Dermis microvascular lymphatic vessel endothelial cell (primary cell): ENCODE measurements at regions not wholly inside any gene's neighbourhood (a gene's known extent, or its start where the extent isn't known, plus 50 kb on each side); places are given as distances from the start of the nearest gene placed in this dataset.

Experiments
- DNase-seq, 2 donors: peaks; one replicate each; pipeline versions ENCODE4 v3.0.0 to v3.0.0-alpha.2; 2010; ENCODE audit warnings: low read depth in 2 of 2

- no peak for DNase-seq
Measured at GRCh38 chr20:60505423-60505822, 547.2 kb downstream of the CDH26 start.

GRCh38 chr20:60506061-60506460 lies 547.8 kb downstream of the CDH26 start:
- no peak for DNase-seq

- DNase-seq = no peak
Measured at GRCh38 chr20:60507087-60507694, 549.0 kb downstream of the CDH26 start.

- no peak for DNase-seq
Measured at GRCh38 chr20:60509407-60509806, 551.2 kb downstream of the CDH26 start.

GRCh38 chr20:60510356-60510755 lies 552.1 kb downstream of the CDH26 start:
- DNase-seq = no peak

GRCh38 chr20:60512443-60512842 lies 554.2 kb downstream of the CDH26 start:
- DNase-seq = no peak

GRCh38 chr20:60513141-60513540 lies 554.9 kb downstream of the CDH26 start:
- no peak for DNase-seq

GRCh38 chr20:60516442-60516841 lies 558.2 kb downstream of the CDH26 start:
- DNase-seq = no peak

- no peak for DNase-seq
Measured at GRCh38 chr20:60518022-60518421, 559.8 kb downstream of the CDH26 start.

GRCh38 chr20:60525397-60525796 lies 567.2 kb downstream of the CDH26 start:
- no peak for DNase-seq

- no peak for DNase-seq
Measured at GRCh38 chr20:60527656-60528055, 569.4 kb downstream of the CDH26 start.

GRCh38 chr20:60528141-60528540 lies 569.9 kb downstream of the CDH26 start:
- DNase-seq = no peak

GRCh38 chr20:60529149-60529548 lies 570.9 kb downstream of the CDH26 start:
- DNase-seq = no peak

- no peak for DNase-seq
Measured at GRCh38 chr20:60535211-60535610, 577.0 kb downstream of the CDH26 start.

- no peak for DNase-seq
Measured at GRCh38 chr20:60540591-60540990, 582.4 kb downstream of the CDH26 start.

- no peak for DNase-seq
Measured at GRCh38 chr20:60541991-60542390, 583.8 kb downstream of the CDH26 start.

GRCh38 chr20:60543598-60543997 lies 585.4 kb downstream of the CDH26 start:
- no peak for DNase-seq

GRCh38 chr20:60553095-60553494 lies 594.9 kb downstream of the CDH26 start:
- no peak for DNase-seq

GRCh38 chr20:60558486-60558885 lies 600.3 kb downstream of the CDH26 start:
- DNase-seq = no peak

GRCh38 chr20:60559462-60559861 lies 601.2 kb downstream of the CDH26 start:
- no peak for DNase-seq

- no peak for DNase-seq
Measured at GRCh38 chr20:60561052-60561451, 602.8 kb downstream of the CDH26 start.

GRCh38 chr20:60565083-60565482 lies 606.9 kb downstream of the CDH26 start:
- DNase-seq = no peak

- DNase-seq = no peak
Measured at GRCh38 chr20:60565551-60565950, 607.3 kb downstream of the CDH26 start.

GRCh38 chr20:60569116-60569515 lies 610.9 kb downstream of the CDH26 start:
- no peak for DNase-seq
